HuH-7 (cell line): ENCODE measurements at regions not wholly inside any gene's neighbourhood (a gene's known extent, or its start where the extent isn't known, plus 50 kb on each side); places are given as distances from the start of the nearest gene placed in this dataset.

Source experiments
- DNase-seq: peaks from one replicate; pipeline ENCODE4 v3.0.0; 2011; ENCODE audit warnings: low spot score

- no peak for DNase-seq
Measured at GRCh38 chr13:103192511-103193135, 126.4 kb upstream of the SLC10A2 start.

GRCh38 chr13:103190841-103191240 lies 124.6 kb upstream of the SLC10A2 start:
- no peak for DNase-seq

GRCh38 chr13:103188713-103189326 lies 122.6 kb upstream of the SLC10A2 start:
- DNase-seq = no peak

- no peak for DNase-seq
Measured at GRCh38 chr13:103187721-103188156, 121.5 kb upstream of the SLC10A2 start.

GRCh38 chr13:103184413-103184812 lies 118.2 kb upstream of the SLC10A2 start:
- no peak for DNase-seq

GRCh38 chr13:103178986-103179943 lies 113.0 kb upstream of the SLC10A2 start:
- no peak for DNase-seq

- no peak for DNase-seq
Measured at GRCh38 chr13:103174966-103175365, 108.7 kb upstream of the SLC10A2 start.

GRCh38 chr13:103168901-103169508 lies 102.8 kb upstream of the SLC10A2 start:
- no peak for DNase-seq

GRCh38 chr13:103164251-103164650 lies 98.0 kb upstream of the SLC10A2 start:
- no peak for DNase-seq

GRCh38 chr13:103161476-103161875 lies 95.3 kb upstream of the SLC10A2 start:
- DNase-seq = no peak

- no peak for DNase-seq
Measured at GRCh38 chr13:103157434-103158145, 91.4 kb upstream of the SLC10A2 start.

- DNase-seq = no peak
Measured at GRCh38 chr13:103157016-103157415, 90.8 kb upstream of the SLC10A2 start.

GRCh38 chr13:103156346-103156998 lies 90.3 kb upstream of the SLC10A2 start:
- no peak for DNase-seq

- no peak for DNase-seq
Measured at GRCh38 chr13:103153466-103153865, 87.2 kb upstream of the SLC10A2 start.

GRCh38 chr13:103147961-103148360 lies 81.7 kb upstream of the SLC10A2 start:
- DNase-seq = no peak

GRCh38 chr13:103145442-103145841 lies 79.2 kb upstream of the SLC10A2 start:
- no peak for DNase-seq

- DNase-seq = no peak
Measured at GRCh38 chr13:103143432-103143831, 77.2 kb upstream of the SLC10A2 start.

GRCh38 chr13:103142151-103142550 lies 75.9 kb upstream of the SLC10A2 start:
- peak; percentile 1 for DNase-seq

GRCh38 chr13:103140001-103140671 lies 73.9 kb upstream of the SLC10A2 start:
- peak; percentile 4 for DNase-seq

- no peak for DNase-seq
Measured at GRCh38 chr13:103134271-103134670, 68.1 kb upstream of the SLC10A2 start.

- no peak for DNase-seq
Measured at GRCh38 chr13:103133556-103133955, 67.3 kb upstream of the SLC10A2 start.
